Calu3 (cell line): ENCODE measurements at regions not wholly inside any gene's neighbourhood (a gene's known extent, or its start where the extent isn't known, plus 50 kb on each side); places are given as distances from the start of the nearest gene placed in this dataset.

Experiments
- BruUV-seq: library from RNA; stranded (reverse); fragments of 400-500 nt; replicated peaks from 2 replicates; lab custom pipeline; 2021; lab: Mats Ljungman, UMichigan
- CTCF ChIA-PET: fragments of 300-600 bp; sonication (Branson Sonifier 250); formaldehyde crosslinking; loops from one replicate; lab custom pipeline; 2022; ENCODE audit warnings: antibody characterized with exemption; lab: Charles Lee
- DNase-seq: peaks from one replicate; pipeline ENCODE4 v3.0.0; 2022
- H3K27ac Mint-ChIP-seq: one replicate; pipeline ENCODE4 v1.8.0; 2022; ENCODE audit warnings: mixed read lengths; ENCODE audit not compliant: unreplicated experiment
- H3K27me3 Mint-ChIP-seq: one replicate; pipeline ENCODE4 v1.8.0; 2022; ENCODE audit warnings: mixed read lengths; ENCODE audit not compliant: unreplicated experiment
- H3K36me3 Mint-ChIP-seq: one replicate; pipeline ENCODE4 v1.8.0; 2022; ENCODE audit warnings: mild to moderate bottlenecking, moderate library complexity, mixed read lengths; ENCODE audit not compliant: insufficient read depth, unreplicated experiment
- H3K4me1 Mint-ChIP-seq: one replicate; pipeline ENCODE4 v1.8.0; 2022; ENCODE audit warnings: mild to moderate bottlenecking, low read depth, mixed read lengths; ENCODE audit not compliant: unreplicated experiment
- H3K4me3 Mint-ChIP-seq: one replicate; pipeline ENCODE4 v1.8.0; 2022; ENCODE audit warnings: mild to moderate bottlenecking, low read depth, moderate library complexity, mixed read lengths; ENCODE audit not compliant: unreplicated experiment
- H3K9me3 Mint-ChIP-seq: one replicate; pipeline ENCODE4 v1.8.0; 2022; ENCODE audit warnings: low read depth, mixed read lengths; ENCODE audit not compliant: unreplicated experiment
- CTCF ChIP-seq: fragments of 200-600 bp; IDR thresholded peaks from one replicate; pipeline ENCODE4 v1.8.0; 2022; ENCODE audit warnings: antibody characterized with exemption; ENCODE audit not compliant: unreplicated experiment
- intact Hi-C: fragments of 100-400 bp; cut with micrococcal nuclease; formaldehyde crosslinking; loops from one replicate; pipeline ENCODE4 v1.10.0; 2022; ENCODE audit not compliant: unreplicated experiment

- H3K27me3 Mint-ChIP-seq = peaks cover 71% of the 10 kb centered on the region
- intact Hi-C loops = no loop called here
- no TSS peak for BruUV-seq
- H3K4me3 Mint-ChIP-seq = no peak overlapping the region
- CTCF ChIA-PET = no interaction called here
- no peaks in the 10 kb centered on the region for H3K36me3 Mint-ChIP-seq
- no peaks in the 10 kb centered on the region for H3K9me3 Mint-ChIP-seq
- no peak for TF ChIP-seq CTCF
- no peak overlapping the region for H3K27ac Mint-ChIP-seq
- no peaks in the 10 kb centered on the region for H3K4me1 Mint-ChIP-seq
- DNase-seq = no peak
These were observed 423.2 kb downstream of the MN1 start for GRCh38 chr22:27378311-27378800.

GRCh38 chr22:27378995-27379394, 422.6 kb downstream of the MN1 start:
- Mint-ChIP-seq H3K4me1 (no peaks in the 10 kb centered on the region), H3K27me3 (peaks cover 67% of the 10 kb centered on the region), H3K4me3 (no peak overlapping the region), H3K36me3 (no peaks in the 10 kb centered on the region), H3K27ac (no peak overlapping the region), H3K9me3 (no peaks in the 10 kb centered on the region)
- CTCF ChIA-PET = interaction anchor here (0.6 kb wide), 1 partner anchor 431 kb away, joined by 3 read pairs; no protein-coding TSS in a partner anchor
- intact Hi-C loops = no loop called here
- BruUV-seq = no TSS peak
- DNase-seq = no peak
- TF ChIP-seq CTCF = no peak

DNA sequence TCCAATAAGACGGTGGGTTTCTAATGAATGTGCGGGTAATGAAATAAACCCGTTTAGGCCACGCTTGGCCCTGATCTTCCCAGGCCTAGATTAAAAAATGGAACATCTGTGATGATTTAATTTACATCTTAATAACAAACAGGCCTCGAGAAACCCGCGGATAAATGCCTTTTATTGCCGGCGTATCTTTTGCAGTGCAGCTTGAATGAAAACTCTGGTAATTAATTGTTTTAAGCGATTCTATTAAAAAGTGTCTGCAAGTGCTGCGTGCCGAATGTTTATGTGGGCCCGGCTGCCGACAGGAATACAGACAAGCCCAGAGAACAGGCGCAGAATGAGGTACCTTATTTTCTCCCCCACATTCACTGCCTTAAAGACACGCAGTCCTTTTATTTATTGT, 420.7 kb downstream of the MN1 start:
- no peaks in the 10 kb centered on the region for H3K36me3 Mint-ChIP-seq
- CTCF ChIA-PET = no interaction called here
- intact Hi-C loops = no loop called here
- no peaks in the 10 kb centered on the region for H3K9me3 Mint-ChIP-seq
- TF ChIP-seq CTCF = no peak
- H3K4me3 Mint-ChIP-seq = no peak overlapping the region
- DNase-seq = no peak
- BruUV-seq = no TSS peak
- H3K27ac Mint-ChIP-seq = no peak overlapping the region
- H3K27me3 Mint-ChIP-seq = peaks cover 63% of the 10 kb centered on the region
- no peaks in the 10 kb centered on the region for H3K4me1 Mint-ChIP-seq

DNA sequence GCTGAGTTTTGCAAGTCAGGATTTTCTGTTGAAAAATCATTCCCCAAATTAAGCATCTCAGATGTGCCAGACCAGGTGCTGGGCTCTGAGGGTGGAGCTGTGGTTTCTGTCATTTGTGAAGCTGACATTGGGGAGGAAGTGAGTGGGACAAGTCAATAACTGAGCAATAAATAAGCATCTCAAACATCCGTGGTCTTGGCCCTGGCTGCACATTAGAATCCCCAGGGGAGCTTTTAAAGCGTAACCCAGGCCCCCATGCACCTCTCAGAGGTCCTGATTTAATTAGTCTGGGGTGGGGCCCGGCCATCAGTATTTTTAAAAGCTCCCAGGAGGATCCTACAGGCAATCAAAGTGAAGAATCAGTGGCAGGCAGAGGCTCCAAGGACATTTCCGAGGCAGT, 420.0 kb downstream of the MN1 start:
- CTCF ChIA-PET = no interaction called here
- BruUV-seq = no TSS peak
- H3K27ac Mint-ChIP-seq = no peak overlapping the region

More for the DNA sequence above, 420.0 kb downstream of the MN1 start:
- H3K4me1 Mint-ChIP-seq = no peaks in the 10 kb centered on the region
- no peak for TF ChIP-seq CTCF
- H3K9me3 Mint-ChIP-seq = no peaks in the 10 kb centered on the region
- intact Hi-C loops = no loop called here
- H3K4me3 Mint-ChIP-seq = no peak overlapping the region
- H3K36me3 Mint-ChIP-seq = no peaks in the 10 kb centered on the region
- peaks cover 70% of the 10 kb centered on the region for H3K27me3 Mint-ChIP-seq
- DNase-seq = no peak
